GM19395 (cell line): ENCODE measurements at regions not wholly inside any gene's neighbourhood (a gene's known extent, or its start where the extent isn't known, plus 50 kb on each side); places are given as distances from the start of the nearest gene placed in this dataset.
"Not testable (repeated sequence)": the region's sequence is repeated elsewhere in the genome, so short reads cannot be mapped to it uniquely, and the experiment has no call there.

Experiments used
- ATAC-seq: cut with Tn5 transposase; IDR thresholded peaks from one replicate; pipeline ENCODE4 v1.9.1; 2021; ENCODE audit warnings: mild to moderate bottlenecking, moderate library complexity; ENCODE audit not compliant: unreplicated experiment

DNA sequence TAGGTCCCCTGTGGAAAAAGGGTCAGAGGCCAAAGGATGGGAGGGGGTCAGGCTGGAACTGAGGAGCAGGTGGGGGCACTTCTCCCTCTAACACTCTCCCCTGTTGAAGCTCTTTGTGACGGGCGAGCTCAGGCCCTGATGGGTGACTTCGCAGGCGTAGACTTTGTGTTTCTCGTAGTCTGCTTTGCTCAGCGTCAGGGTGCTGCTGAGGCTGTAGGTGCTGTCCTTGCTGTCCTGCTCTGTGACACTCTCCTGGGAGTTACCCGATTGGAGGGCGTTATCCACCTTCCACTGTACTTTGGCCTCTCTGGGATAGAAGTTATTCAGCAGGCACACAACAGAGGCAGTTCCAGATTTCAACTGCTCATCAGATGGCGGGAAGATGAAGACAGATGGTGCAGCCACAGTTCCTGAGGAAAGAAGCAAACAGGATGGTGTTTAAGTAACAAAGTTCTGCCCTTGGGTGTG, 165.8 kb downstream of the RPIA start:
- ATAC-seq = no peak

DNA sequence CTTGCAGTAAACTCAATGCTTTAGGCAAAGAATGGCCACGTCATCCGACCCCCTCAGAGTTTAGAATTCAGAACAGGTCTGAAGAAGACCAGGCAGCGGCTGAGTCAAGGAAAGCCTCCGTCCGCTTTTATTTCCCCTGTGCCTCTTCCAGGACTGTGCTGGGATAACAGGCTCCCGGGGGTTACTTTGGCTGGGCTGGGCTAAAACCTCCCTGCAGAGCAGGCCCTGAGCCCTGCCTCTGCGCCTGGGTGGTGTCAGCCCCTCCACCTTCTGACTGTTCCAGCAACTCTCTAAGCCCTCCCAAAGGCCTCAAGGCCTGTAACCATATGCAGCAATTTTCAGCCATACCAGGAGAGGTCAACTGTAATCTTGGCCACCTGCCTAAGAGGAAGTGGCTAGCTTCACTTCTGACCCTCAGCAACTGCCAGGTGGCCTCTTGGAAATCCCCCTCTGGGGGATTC, 166.5 kb downstream of the RPIA start:
- no peak for ATAC-seq

DNA sequence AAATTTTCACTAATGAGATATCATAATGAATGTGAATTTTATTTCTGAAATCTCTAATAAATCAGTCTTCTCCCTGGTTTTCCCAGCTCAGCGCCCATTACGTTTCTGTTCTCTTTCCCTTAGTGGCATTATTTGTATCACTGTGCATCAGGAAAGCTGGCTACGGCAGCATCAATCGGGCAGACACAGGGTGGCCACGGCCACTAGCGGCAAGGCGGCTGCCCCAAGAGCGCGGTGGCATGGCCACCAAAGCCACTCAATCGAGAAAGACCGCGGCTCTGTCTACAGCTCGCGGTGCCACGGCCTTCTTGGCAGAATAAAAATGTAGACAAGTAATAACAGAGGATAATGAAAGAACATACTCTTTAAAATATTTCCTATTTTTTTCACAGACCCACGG, 168.0 kb downstream of the RPIA start:
- no peak for ATAC-seq

- no peak for ATAC-seq
Measured at GRCh38 chr2:88860421-88861075, 169.1 kb downstream of the RPIA start.

DNA sequence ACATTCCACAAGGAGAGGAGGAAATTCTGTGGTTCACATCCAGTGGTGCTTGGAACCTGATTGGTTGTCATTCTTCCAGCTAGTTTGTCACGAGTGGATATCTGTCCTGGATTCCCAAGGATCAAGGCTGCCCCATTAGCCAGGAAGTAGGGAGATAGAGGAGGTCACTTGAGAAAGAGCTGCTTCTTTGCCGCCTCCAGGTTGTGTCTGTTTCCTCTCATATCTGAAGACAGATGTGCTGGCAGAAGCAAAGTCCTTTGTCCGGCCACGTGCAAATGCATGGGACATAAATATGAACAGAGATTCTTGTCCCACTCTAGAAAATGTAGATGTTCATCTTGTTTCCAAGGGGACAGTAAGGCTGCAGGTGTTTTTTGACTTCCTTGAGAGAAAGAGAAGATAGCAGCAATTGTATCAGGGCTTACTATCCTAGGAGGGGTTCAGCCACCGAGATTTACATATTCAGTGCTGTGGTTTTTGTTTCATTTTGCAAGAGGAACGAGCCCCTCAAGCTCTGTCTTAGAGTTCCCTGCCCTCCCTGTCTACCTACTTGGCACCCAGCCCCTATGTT, 174.4 kb downstream of the RPIA start:
- no peak for ATAC-seq

DNA sequence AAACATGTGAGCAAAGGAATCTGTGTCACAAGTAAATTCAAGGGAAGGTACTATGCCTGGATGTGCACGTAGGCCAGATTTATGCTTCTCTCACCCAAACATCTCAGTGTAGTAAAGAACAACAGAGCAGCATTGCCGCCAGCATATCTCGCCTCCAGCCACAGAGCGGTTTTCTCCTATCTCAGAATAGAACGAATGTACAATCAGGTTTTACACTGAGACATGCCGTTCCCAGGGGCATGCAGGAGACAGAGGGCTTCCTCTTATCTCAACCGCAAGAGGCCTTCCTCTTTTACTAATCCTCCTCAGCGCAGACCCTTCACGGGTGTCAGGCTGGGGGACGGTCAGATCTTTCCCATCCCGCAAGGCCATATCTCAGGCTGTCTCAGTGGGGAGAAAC, 175.3 kb downstream of the RPIA start:
- no peak for ATAC-seq

GRCh38 chr2:88868861-88869260, 177.4 kb downstream of the RPIA start:
- ATAC-seq = no peak

DNA sequence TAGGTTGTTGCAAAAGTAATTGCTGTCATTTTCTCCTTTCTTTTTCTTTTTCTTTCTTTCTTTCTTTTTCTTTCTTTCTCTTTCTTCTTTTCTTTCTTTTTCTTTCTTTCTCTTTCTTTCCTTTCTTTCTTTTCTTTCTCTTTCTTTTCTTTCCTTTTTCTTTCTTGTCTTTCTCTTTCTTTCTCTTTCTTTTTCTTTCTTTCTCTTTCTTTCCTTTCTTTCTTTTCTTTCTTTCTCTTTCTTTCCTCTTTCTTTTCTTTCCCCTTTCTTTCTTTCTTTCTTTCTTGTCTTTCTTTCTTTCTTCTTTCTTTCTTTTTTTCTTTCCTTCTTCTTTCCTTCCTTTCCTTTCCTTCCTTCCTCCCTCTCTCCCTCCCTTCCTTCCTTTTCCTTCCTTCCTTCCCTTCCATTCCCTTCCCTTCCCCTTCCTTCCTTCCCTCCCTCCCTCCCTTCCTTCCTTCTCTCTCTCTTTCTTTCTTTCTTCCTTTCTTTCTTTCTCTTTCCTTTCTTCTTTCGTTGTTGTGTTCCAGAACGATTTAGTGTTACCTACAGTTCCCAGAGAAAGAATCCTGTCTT, 178.9 kb downstream of the RPIA start:
- ATAC-seq = no peak

GRCh38 chr2:88871336-88871735, 179.9 kb downstream of the RPIA start:
- no peak for ATAC-seq

DNA sequence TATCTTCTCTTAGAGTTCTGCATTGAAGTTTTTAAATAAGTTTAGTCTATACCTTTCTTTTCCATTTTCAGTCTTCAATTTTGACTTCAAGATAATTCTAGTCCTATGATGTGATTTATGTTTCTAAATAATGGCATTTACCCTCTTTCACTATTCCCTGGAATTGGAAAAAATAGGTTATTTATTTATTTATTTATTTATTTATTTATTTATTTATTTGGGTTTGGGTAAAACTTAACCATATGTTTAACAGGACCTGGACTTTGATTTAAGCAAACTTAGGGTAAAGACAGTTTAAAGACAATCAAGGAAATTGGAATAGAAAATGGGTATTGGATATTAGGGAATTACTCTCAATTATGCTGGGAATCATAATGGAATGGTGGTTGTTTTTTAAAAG, 182.1 kb downstream of the RPIA start:
- no peak for ATAC-seq

GRCh38 chr2:88874063-88874657, 182.7 kb downstream of the RPIA start:
- ATAC-seq = no peak

GRCh38 chr2:88875736-88876135, 184.3 kb downstream of the RPIA start:
- no peak for ATAC-seq

GRCh38 chr2:88880441-88880953, 189.0 kb downstream of the RPIA start:
- no peak for ATAC-seq

DNA sequence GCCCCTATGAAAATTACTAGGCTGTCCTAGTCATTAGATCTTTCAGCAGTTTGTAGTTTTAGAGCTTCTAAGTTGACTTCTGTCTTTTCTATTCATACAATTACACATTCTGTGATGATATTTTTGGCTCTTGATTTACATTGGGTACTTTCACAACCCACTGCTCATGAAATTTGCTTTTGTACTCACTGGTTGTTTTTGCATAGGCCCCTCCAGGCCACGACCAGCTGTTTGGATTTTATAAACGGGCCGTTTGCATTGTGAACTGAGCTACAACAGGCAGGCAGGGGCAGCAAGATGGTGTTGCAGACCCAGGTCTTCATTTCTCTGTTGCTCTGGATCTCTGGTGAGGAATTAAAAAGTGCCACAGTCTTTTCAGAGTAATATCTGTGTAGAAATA, 193.8 kb downstream of the RPIA start:
- no peak for ATAC-seq

DNA sequence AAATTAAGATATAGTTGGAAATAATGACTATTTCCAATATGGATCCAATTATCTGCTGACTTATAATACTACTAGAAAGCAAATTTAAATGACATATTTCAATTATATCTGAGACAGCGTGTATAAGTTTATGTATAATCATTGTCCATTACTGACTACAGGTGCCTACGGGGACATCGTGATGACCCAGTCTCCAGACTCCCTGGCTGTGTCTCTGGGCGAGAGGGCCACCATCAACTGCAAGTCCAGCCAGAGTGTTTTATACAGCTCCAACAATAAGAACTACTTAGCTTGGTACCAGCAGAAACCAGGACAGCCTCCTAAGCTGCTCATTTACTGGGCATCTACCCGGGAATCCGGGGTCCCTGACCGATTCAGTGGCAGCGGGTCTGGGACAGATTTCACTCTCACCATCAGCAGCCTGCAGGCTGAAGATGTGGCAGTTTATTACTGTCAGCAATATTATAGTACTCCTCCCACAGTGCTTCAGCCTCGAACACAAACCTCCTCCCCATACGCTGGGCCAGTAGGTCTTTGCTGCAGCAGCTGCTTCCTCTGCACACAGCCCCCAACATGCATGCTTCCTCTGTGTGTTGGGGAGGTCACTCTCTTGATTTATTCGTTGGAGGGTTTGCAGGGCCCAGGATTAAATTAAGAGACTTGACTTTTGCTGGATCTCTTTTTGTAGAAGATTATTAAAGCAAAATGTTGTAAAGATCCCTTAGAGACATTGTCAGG, 194.4 kb downstream of the RPIA start:
- ATAC-seq = no peak

DNA sequence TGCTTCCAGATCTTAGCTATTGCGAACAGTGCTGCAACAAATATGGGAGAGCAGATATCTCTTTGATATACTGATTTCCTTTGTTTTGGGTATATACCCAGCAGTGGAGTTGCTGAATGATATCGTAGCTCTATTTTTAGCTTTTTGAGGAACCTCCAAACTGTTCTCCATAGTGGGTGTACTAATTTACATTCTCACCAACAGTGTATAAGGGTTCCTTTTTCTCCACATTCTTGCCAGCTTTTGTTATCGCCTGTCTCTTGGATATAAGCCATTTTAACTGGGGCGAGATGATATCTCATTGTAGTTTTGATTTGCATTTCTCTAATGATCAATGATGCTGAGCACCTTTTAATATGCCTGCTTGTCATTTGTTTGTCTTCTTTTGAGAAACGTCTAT, 196.0 kb downstream of the RPIA start:
- not testable (repeated sequence) for ATAC-seq

- ATAC-seq = no peak
Measured at GRCh38 chr2:88892207-88892606, 200.7 kb downstream of the RPIA start.

DNA sequence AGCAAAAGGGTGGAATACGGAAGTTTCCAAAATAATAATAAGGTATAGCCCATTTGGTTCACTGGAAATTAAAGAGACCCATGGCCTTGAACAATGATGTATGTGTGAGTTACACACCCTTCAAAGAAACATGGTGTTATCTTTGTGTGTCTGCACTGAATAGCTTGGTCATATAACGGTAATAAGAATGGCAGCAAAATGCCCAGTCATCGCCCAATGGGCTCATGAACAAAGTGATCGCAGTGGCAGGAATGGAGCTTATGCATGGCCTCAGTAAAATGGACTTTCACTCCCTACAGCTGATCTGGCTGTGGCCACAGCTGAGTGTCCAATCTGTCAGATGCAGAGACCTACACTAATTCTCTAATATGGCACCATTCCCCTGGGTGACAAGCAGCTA, 201.3 kb downstream of the RPIA start:
- ATAC-seq = no peak

DNA sequence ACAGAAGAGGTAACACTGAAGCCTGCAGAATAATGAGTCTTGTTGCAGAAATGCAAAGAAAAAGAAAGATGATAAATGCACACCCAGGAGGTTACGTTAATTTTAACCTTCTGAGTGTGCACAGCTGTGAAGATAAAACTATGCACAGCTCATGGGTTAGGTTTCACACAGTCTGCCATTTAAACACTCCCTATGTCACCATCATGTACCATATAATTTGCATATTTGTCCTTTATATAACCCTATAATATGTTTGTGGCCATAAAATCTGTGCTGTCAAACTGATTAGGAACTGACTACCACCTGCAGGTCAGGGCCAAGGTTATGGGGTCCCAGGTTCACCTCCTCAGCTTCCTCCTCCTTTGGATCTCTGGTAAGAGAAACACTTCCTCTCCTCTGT, 205.5 kb downstream of the RPIA start:
- ATAC-seq = no peak

DNA sequence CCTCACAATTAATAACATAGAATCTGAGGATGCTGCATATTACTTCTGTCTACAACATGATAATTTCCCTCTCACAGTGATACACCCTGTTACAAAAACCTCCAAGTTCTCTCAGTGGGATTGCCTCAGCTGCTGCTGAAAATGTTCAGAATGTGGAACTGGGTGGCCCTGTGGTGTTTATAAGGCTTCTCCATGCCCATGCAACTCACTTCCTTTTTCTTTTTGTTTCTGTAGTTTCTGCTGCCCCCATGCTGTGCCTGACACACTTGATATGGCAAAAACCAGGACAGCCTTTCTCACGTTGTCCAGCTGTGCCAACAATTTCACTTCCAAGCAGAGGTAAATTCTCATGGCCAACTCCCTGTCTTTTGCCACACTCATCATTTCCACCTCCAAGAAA, 206.2 kb downstream of the RPIA start:
- ATAC-seq = no peak

- ATAC-seq = no peak
Measured at GRCh38 chr2:88903749-88904353, 212.4 kb downstream of the RPIA start.
